Adrenal gland (tissue), 9 donors: ENCODE measurements at regions not wholly inside any gene's neighbourhood (a gene's known extent, or its start where the extent isn't known, plus 50 kb on each side); places are given as distances from the start of the nearest gene placed in this dataset.

Source experiments
- DNase-seq, 7 donors: peaks; one replicate each; pipeline ENCODE4 v3.0.0-alpha.2; 2019 to 2020
- H3K27ac ChIP-seq, 5 donors: fragments of 200-600 bp; sonication (generic) in 4 of 5; 1 replicate in 3 of 5; 2 replicates in 2 of 5; pipeline versions ENCODE4 v1.5.1 to v1.8.0; 2016 to 2020; ENCODE audit warnings: mild to moderate bottlenecking in 1 of 5
- H3K27me3 ChIP-seq: fragments of 200-600 bp; 2 replicates; pipeline ENCODE4 v1.8.0; 2021
- H3K36me3 ChIP-seq, 2 donors: fragments of 200-600 bp; replicated peaks in 1 of 2; 1 replicate in 1 of 2; 2 replicates in 1 of 2; pipeline versions ENCODE4 v1.5.1 to v1.8.0; 2018 to 2022
- H3K4me1 ChIP-seq, 2 donors: fragments of 200-600 bp; replicated peaks in 1 of 2; 1 replicate in 1 of 2; 2 replicates in 1 of 2; pipeline versions ENCODE4 v1.5.1 to v1.8.0; 2018 to 2021
- H3K4me3 ChIP-seq, 4 donors: fragments of 200-600 bp; sonication (generic) in 3 of 4; one replicate each; pipeline ENCODE4 v1.5.1; 2016 to 2018
- H3K9me3 ChIP-seq, 3 donors: fragments of 200-600 bp; sonication (generic) in 1 of 3; replicated peaks in 1 of 3; 1 replicate in 2 of 3; 2 replicates in 1 of 3; pipeline versions ENCODE4 v1.5.1 to v1.8.0; 2016 to 2021
- CTCF ChIP-seq, 6 experiments: fragments of 450-650 bp in 4 of 6; fragments of 200-600 bp in 2 of 6; sonication (generic) in 1 of 6; IDR thresholded peaks; 1 replicate in 5 of 6; 2 replicates in 1 of 6; pipeline versions ENCODE4 v1.5.1 to v1.8.0; 2016 to 2021; ENCODE audit warnings: antibody characterized with exemption in 6 of 6, mild to moderate bottlenecking in 2 of 6, moderate library complexity in 1 of 6
- POLR2A ChIP-seq, 2 donors: fragments of 450-650 bp; IDR thresholded peaks; one replicate each; pipeline ENCODE4 v1.6.1; 2017; ENCODE audit warnings: antibody characterized with exemption in 2 of 2, mild to moderate bottlenecking in 2 of 2, moderate library complexity in 1 of 2
- WGBS, 4 donors: extraction: QIAGEN DNeasy Blood & Tissue Kit in 2 of 4; methylation state at CpG; one replicate each; pipeline versions ENCODE4 v1.1.5 to v1.1.7; 2013 to 2017; 5-methylcytosine and 5-hydroxymethylcytosine counted together
- intact Hi-C, 2 donors: fragments of 100-400 bp; cut with DNase I; formaldehyde crosslinking; loops; one replicate each; pipeline versions ENCODE4 v1.14.1 to v1.15.0; 2022 to 2023
- donor health status: healthy with polysubstance abuse.
- donor health status: Bipolar disorder and iron deficiency.
- donor health status: DM: yes; HTN: yes; CAD: no.
- donor health status: DM: no; HTN: no; CAD: no.
- donor health status: DM: no; HTN: no; CAD: no.

DNA sequence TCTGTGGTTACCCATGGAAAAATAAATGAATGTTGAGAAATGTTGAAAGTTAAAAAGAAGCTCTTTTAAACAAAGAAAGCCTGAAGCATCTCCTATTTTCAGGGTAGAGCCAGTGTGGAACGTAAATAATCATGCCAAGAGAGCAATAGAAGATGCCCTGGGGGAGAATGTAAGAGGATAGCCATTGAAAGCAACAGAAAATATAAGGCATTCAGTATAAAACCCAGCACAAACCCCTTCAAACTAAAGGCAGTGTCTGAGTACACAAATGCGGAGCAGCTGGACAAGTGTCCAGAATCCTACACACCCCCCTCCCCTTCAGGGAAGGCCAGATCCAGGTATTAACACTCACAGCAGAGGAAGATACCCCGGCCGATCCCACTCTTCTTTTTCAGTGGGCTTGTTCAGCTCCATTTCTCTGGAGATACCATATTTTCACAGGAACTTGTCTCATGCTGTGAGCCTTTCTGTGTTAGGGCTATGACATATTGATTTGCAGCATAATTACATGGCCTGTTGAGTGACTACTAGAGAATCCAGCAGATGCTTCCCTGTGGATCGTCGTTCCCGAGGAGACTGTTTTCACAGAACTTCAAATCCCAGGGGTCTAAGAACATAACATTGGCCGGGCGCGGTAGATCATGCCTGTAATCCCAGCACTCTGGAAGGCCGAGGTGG, 101.2 kb downstream of the PLK2 start:
- Histone ChIP-seq H3K27me3 (no peaks in the 10 kb centered on the region), H3K4me3 (no peak overlapping the region), H3K27ac (no peak overlapping the region), H3K9me3 (no peaks in the 10 kb centered on the region), H3K36me3 (no peaks in the 10 kb centered on the region), H3K4me1 (no peaks in the 10 kb centered on the region)
- no peak for DNase-seq
- TF ChIP-seq CTCF (IDR thresholded peaks at IDR 0.05): no peak
- 68 to 80% (median 73%) methylated on average over 11 of the region's 11 CpGs for WGBS, 4 donors
- intact Hi-C loops: no loop called here

DNA sequence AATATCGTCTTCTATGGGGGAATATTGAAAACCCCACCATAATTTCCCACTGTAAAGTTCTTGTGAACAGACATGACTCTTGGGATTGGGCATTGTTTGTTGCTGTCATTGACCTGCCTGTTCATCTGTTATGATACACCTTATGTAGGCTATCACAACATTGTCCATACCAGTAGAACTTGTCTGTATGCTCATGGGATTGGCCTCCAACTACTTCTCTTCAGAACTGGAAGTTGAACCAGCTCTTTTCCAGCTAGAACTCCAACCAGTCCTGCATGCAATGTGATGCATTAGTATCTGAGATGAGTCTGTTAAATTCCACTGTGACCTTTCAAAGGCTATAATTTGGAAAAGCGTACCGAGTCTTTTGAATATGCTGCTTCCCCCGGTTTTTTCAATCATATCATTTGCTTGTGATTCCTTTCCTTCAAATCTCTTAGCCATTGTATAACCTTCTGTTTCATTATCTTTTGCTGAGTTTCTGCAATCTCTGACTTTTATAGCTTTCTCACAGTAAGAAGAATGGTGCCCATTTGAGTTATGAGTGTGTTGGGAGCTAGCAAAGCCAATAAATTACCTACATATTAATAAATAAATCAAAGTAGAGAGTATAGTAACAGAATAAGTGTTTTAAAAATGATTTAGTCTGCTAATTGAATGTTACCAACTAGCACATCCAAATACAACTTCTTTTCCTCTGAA, 101.9 kb downstream of the PLK2 start:
- Histone ChIP-seq H3K4me3 (no peak overlapping the region), H3K27ac (no peak overlapping the region), H3K9me3 (no peaks in the 10 kb centered on the region), H3K4me1 (no peaks in the 10 kb centered on the region), H3K36me3 (no peaks in the 10 kb centered on the region), H3K27me3 (no peaks in the 10 kb centered on the region)
- TF ChIP-seq CTCF (IDR thresholded peaks at IDR 0.05) (no peak), POLR2A (IDR thresholded peaks at IDR 0.05) (no peak)
- no peak for DNase-seq
- WGBS, 4 donors: 79 to 86% (median 82%) methylated on average over 4 of the region's 4 CpGs
- intact Hi-C loops: no loop called here

DNA sequence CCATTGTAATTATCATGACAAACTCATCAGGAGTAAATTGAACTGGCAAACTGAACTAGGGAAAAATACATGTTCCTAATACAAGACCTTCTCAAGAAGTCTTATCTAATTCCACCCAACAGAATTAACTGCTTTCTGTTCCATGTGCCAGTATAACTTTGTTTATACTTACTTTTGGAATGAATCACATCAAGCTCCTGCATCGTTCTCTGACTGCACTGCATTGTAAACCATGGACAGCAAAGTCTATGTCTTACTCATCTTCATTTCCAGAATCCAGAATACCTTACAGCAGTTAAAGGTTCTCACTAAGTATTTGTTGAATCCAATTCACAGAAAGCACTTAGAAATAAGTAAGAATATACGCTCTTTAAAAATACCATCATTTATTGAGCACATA, 102.8 kb downstream of the PLK2 start:
- TF ChIP-seq POLR2A (IDR thresholded peaks at IDR 0.05) (no peak), CTCF (IDR thresholded peaks at IDR 0.05) (no peak)
- no peak for DNase-seq
- H3K9me3 ChIP-seq: no peaks in the 10 kb centered on the region
- 81 to 89% (median 85%) methylated on average over 2 of the region's 2 CpGs for WGBS, 4 donors
- no peak overlapping the region for H3K27ac ChIP-seq
- no peak overlapping the region for H3K4me3 ChIP-seq
- no peaks in the 10 kb centered on the region for H3K36me3 ChIP-seq
- no peaks in the 10 kb centered on the region for H3K4me1 ChIP-seq
- no peaks in the 10 kb centered on the region for H3K27me3 ChIP-seq
- intact Hi-C loops: no loop called here

DNA sequence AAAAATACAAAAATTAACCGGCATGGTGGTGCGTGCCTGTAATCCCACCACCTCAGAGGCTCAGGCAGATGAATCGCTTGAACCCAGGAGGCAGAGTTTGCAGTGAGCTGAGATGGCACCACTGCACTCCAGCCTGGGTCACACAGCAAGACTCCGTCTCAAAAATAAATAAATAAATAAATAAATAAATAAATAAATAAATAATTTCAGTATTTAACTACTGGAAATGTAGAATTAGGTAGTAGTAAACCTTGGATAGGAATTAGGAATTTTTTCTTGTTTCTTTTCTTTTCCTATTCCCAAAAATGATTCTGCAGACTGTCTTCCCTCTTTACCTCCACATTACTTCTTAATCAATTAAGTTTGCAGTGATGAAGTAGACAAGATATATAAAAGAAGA, 103.2 kb downstream of the PLK2 start:
- 94 to 97% (median 96%) methylated on average over 4 of the region's 4 CpGs for WGBS, 4 donors
- no peak overlapping the region for H3K27ac ChIP-seq
- no peaks in the 10 kb centered on the region for H3K36me3 ChIP-seq
- intact Hi-C loops: no loop called here
- DNase-seq: no peak
- H3K9me3 ChIP-seq: no peaks in the 10 kb centered on the region
- H3K4me1 ChIP-seq: no peaks in the 10 kb centered on the region
- no peak overlapping the region for H3K4me3 ChIP-seq
- TF ChIP-seq POLR2A (IDR thresholded peaks at IDR 0.05) (no peak), CTCF (IDR thresholded peaks at IDR 0.05) (no peak)
- H3K27me3 ChIP-seq: no peaks in the 10 kb centered on the region
